SK-N-SH (cell line): ENCODE measurements at regions not wholly inside any gene's neighbourhood (a gene's known extent, or its start where the extent isn't known, plus 50 kb on each side); places are given as distances from the start of the nearest gene placed in this dataset.

ENCODE experiments used
- CTCF ChIA-PET: fragments of 300-600, 350-600 bp; formaldehyde crosslinking; extraction: SDS; loops from one replicate; lab custom pipeline; 2021; lab: Yijun Ruan, JAX
- POLR2A ChIA-PET: fragments of 350-600 bp; sonication (Branson Sonifier 250); formaldehyde crosslinking; extraction: SDS; loops from one replicate; lab custom pipeline; 2020; ENCODE audit warnings: antibody characterized with exemption, inconsistent platforms; lab: Yijun Ruan, JAX
- DNase-seq: peaks from one replicate; pipeline ENCODE4 v3.0.0; 2012
- H2AFZ ChIP-seq: fragments of 200-600 bp; sonication (generic); 2 replicates; pipeline ENCODE4 v1.8.1; 2016; ENCODE audit warnings: antibody characterized with exemption, mild to moderate bottlenecking, low read depth
- H3F3A ChIP-seq: fragments of 200-600 bp; sonication (generic); replicated peaks from 2 replicates; pipeline ENCODE3; 2016; ENCODE audit warnings: antibody characterized with exemption, mild to moderate bottlenecking; ENCODE audit not compliant: insufficient read depth
- H3K27ac ChIP-seq, 2 experiments: fragments of 200-500 bp in 1 of 2; fragments of 200-600 bp in 1 of 2; sonication (Bioruptor generic) in 1 of 2; sonication (generic), shearing (Covaris generic) in 1 of 2; 2 replicates each; pipeline versions ENCODE4 v1.5.1 to v1.6.1; 2014 to 2016; ENCODE audit warnings: low read depth in 2 of 2, inconsistent platforms in 1 of 2, low read length in 1 of 2, mild to moderate bottlenecking in 1 of 2, mixed read lengths in 1 of 2
- H3K27me3 ChIP-seq: fragments of 200-600 bp; sonication (generic), shearing (Covaris generic); 2 replicates; pipeline ENCODE4 v1.6.1; 2016; ENCODE audit warnings: mixed run types; ENCODE audit not compliant: insufficient read depth
- H3K36me3 ChIP-seq, 2 experiments: fragments of 200-500 bp in 1 of 2; fragments of 200-600 bp in 1 of 2; sonication (Bioruptor generic) in 1 of 2; sonication (generic) in 1 of 2; replicated peaks in 1 of 2; 2 replicates each; pipeline versions ENCODE3 to v1.5.1; 2014 to 2016; ENCODE audit warnings: low read length in 1 of 2, mild to moderate bottlenecking in 1 of 2; ENCODE audit not compliant: insufficient read depth in 2 of 2, control insufficient read depth in 1 of 2
- H3K4me1 ChIP-seq, 2 experiments: fragments of 200-500 bp in 1 of 2; fragments of 200-600 bp in 1 of 2; sonication (Bioruptor generic) in 1 of 2; sonication (generic), shearing (Covaris generic) in 1 of 2; 2 replicates each; pipeline versions ENCODE4 v1.5.1 to v1.6.1; 2014 to 2016; ENCODE audit warnings: low read depth in 1 of 2, low read length in 1 of 2, mixed run types in 1 of 2; ENCODE audit not compliant: insufficient read depth in 2 of 2, control insufficient read depth in 1 of 2
- H3K4me2 ChIP-seq: fragments of 200-600 bp; sonication (generic), shearing (Covaris generic); 2 replicates; pipeline ENCODE4 v1.6.1; 2017; ENCODE audit warnings: mixed run types
- H3K4me3 ChIP-seq, 2 experiments: fragments of 200-500 bp in 1 of 2; fragments of 200-600 bp in 1 of 2; sonication (Bioruptor generic) in 1 of 2; sonication (generic), shearing (Covaris generic) in 1 of 2; 2 replicates each; pipeline versions ENCODE4 v1.5.1 to v1.8.1; 2014 to 2016; ENCODE audit warnings: low read depth in 2 of 2, inconsistent platforms in 1 of 2, low read length in 1 of 2, mild to moderate bottlenecking in 1 of 2, mixed read lengths in 1 of 2, moderate library complexity in 1 of 2
- H3K79me2 ChIP-seq: fragments of 200-600 bp; sonication (generic); 2 replicates; pipeline ENCODE4 v1.8.1; 2017; ENCODE audit warnings: mild to moderate bottlenecking; ENCODE audit not compliant: insufficient read depth
- H3K9ac ChIP-seq: fragments of 200-600 bp; sonication (generic); 2 replicates; pipeline ENCODE4 v1.6.1; 2017; ENCODE audit warnings: mixed run types
- H3K9me2 ChIP-seq: fragments of 200-600 bp; sonication (generic); 2 replicates; pipeline ENCODE4 v1.6.1; 2017; ENCODE audit warnings: mixed run types
- H3K9me3 ChIP-seq: fragments of 200-600 bp; sonication (generic); 2 replicates; pipeline ENCODE4 v1.6.1; 2017; ENCODE audit warnings: mixed run types, mild to moderate bottlenecking, moderate library complexity
- H4K20me1 ChIP-seq: fragments of 200-600 bp; sonication (generic); 2 replicates; pipeline ENCODE4 v1.6.1; 2017; ENCODE audit warnings: mild to moderate bottlenecking, mixed run types; ENCODE audit not compliant: insufficient read depth
- FOSL2 ChIP-seq: IDR thresholded peaks from 2 replicates; pipeline ENCODE4 v1.4.0; 2012; ENCODE audit warnings: low read depth, mild to moderate bottlenecking, moderate library complexity, borderline replicate concordance
- FOXJ3 ChIP-seq: sonication (generic); formaldehyde crosslinking; IDR thresholded peaks from 2 replicates; pipeline ENCODE4 v1.5.1; 2020; ENCODE audit warnings: mild to moderate bottlenecking, missing genetic modification reagents
- GABPA ChIP-seq: IDR thresholded peaks from 2 replicates; pipeline ENCODE4 v1.4.0; 2012; ENCODE audit warnings: low read depth, mild to moderate bottlenecking
- GATA2 ChIP-seq: sonication (generic); formaldehyde crosslinking; IDR thresholded peaks from 2 replicates; pipeline ENCODE4 v1.5.0; 2020; ENCODE audit warnings: mild to moderate bottlenecking, missing genetic modification reagents
- JUND ChIP-seq: IDR thresholded peaks from 2 replicates; pipeline ENCODE4 v1.4.0; 2012
- MAX ChIP-seq: IDR thresholded peaks from 2 replicates; pipeline ENCODE4 v1.4.0; 2012; ENCODE audit warnings: low read depth
- MXI1 ChIP-seq: IDR thresholded peaks from 2 replicates; pipeline ENCODE4 v1.6.1; 2012; ENCODE audit warnings: mild to moderate bottlenecking, low read depth, low read length, improper control_type of control experiment
- POLR2AphosphoS5 ChIP-seq: IDR thresholded peaks from 2 replicates; pipeline ENCODE4 v1.6.1; 2012; ENCODE audit warnings: low read depth, low read length
- RCOR1 ChIP-seq: fragments of 150-350 bp; IDR thresholded peaks from 2 replicates; pipeline ENCODE4 v1.6.1; 2017; ENCODE audit warnings: antibody characterized with exemption, low read length
- RXRA ChIP-seq: IDR thresholded peaks from 2 replicates; pipeline ENCODE4 v1.4.0; 2012; ENCODE audit warnings: low read depth, mild to moderate bottlenecking, borderline replicate concordance
- SMC3 ChIP-seq: IDR thresholded peaks from 2 replicates; pipeline ENCODE4 v1.6.1; 2012; ENCODE audit warnings: low read depth, low read length, improper control_type of control experiment
- TAF1 ChIP-seq: IDR thresholded peaks from 2 replicates; pipeline ENCODE4 v1.6.1; 2012; ENCODE audit warnings: low read depth, mild to moderate bottlenecking, low read length, moderate library complexity, borderline replicate concordance
- USF2 ChIP-seq: fragments of 150-350 bp; IDR thresholded peaks from 2 replicates; pipeline ENCODE4 v1.6.1; 2017; ENCODE audit warnings: antibody characterized with exemption, low read length, low read depth, borderline replicate concordance
- YY1 ChIP-seq: IDR thresholded peaks from 2 replicates; pipeline ENCODE4 v1.4.0; 2012; ENCODE audit warnings: low read depth, mild to moderate bottlenecking
- WGBS: methylation state at CpG from one replicate; pipeline ENCODE4 v1.1.6; 2017; ENCODE audit warnings: low lambda C conversion rate; 5-methylcytosine and 5-hydroxymethylcytosine counted together

DNA sequence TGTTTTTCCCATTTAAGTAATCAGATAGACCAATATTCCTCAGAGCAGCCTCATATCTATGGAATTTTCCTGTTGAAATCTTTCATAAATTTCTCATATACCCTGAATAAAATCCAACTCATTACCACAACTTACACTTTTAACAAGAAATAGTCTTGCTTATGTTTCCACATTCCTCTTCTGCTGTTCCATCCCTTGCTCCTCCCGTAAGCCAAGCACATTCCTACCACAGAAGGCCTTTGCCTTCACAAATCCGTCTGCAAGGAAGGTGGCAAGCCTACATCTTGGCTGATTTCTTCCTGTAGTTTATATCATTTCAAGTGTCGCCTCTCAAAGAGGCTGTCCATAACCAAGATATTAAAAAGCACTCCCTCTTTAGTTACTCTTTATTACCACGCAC, 127.7 kb downstream of the C12orf50 start:
- POLR2A ChIA-PET: no interaction called here
- 87% methylated on average over 4 of the region's 4 CpGs for WGBS
- H3K36me3 ChIP-seq: no peaks in the 10 kb centered on the region
- no peaks in the 10 kb centered on the region for H3K9me2 ChIP-seq
- CTCF ChIA-PET: no interaction called here
- no peaks in the 10 kb centered on the region for H3K27me3 ChIP-seq
- no peaks in the 10 kb centered on the region for H3F3A ChIP-seq
- H3K4me2 ChIP-seq: no peak overlapping the region
- TF ChIP-seq GATA2: no peak
- TF ChIP-seq SMC3: no peak
- TF ChIP-seq TAF1: no peak
- H3K4me1 ChIP-seq: no peaks in the 10 kb centered on the region; a peak in 1 of 4 replicates
- no peak overlapping the region for H3K4me3 ChIP-seq
- H4K20me1 ChIP-seq: no peaks in the 10 kb centered on the region
- H3K9ac ChIP-seq: no peak overlapping the region
- H3K9me3 ChIP-seq: no peaks in the 10 kb centered on the region
- H2AFZ ChIP-seq: no peak overlapping the region
- no peak overlapping the region for H3K27ac ChIP-seq
- DNase-seq: no peak
- no peaks in the 10 kb centered on the region for H3K79me2 ChIP-seq

DNA sequence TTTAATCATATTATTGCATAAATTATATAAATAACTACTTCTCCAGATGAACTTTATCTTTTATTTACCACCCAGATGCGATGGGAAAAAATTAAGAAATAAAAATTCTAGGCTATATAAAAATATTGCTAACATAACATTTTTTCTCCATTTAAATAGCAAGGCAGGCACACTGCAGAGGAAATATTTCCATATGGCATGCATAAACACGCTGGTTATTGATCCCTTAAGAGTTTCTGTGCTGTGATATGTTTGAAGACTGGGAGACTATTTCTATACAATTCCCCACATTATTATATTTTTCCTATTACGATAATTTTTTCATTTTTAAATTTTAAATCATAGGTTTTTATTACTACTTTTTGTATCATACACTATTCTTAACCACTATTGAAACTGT, 131.5 kb downstream of the C12orf50 start:
- Histone ChIP-seq H3K9me3 (no peaks in the 10 kb centered on the region), H3K27ac (no peak overlapping the region), H3F3A (no peaks in the 10 kb centered on the region), H3K36me3 (no peaks in the 10 kb centered on the region), H3K79me2 (no peaks in the 10 kb centered on the region), H2AFZ (no peak overlapping the region), H3K27me3 (no peaks in the 10 kb centered on the region), H4K20me1 (no peaks in the 10 kb centered on the region), H3K4me2 (no peak overlapping the region), H3K4me3 (no peak overlapping the region), H3K9ac (no peak overlapping the region), H3K4me1 (no peaks in the 10 kb centered on the region), H3K9me2 (no peaks in the 10 kb centered on the region)
- TF ChIP-seq FOSL2 (no peak), USF2 (no peak), POLR2AphosphoS5 (no peak), RXRA (no peak), YY1 (no peak), MAX (no peak), RCOR1 (no peak), JUND (no peak), MXI1 (no peak), GABPA (no peak), FOXJ3 (CRISPR knock-in tag) (no peak)
- CTCF ChIA-PET: no interaction called here
- DNase-seq: no peak
- POLR2A ChIA-PET: no interaction called here
- 66% methylated on average over 3 of the region's 3 CpGs for WGBS
